ENCODE measurements at regions not wholly inside any gene's neighbourhood (a gene's known extent, or its start where the extent isn't known, plus 50 kb on each side); places are given as distances from the start of the nearest gene placed in this dataset.
"Not testable (repeated sequence)": the region's sequence is repeated elsewhere in the genome, so short reads cannot be mapped to it uniquely, and the experiment has no call there.

DNA sequence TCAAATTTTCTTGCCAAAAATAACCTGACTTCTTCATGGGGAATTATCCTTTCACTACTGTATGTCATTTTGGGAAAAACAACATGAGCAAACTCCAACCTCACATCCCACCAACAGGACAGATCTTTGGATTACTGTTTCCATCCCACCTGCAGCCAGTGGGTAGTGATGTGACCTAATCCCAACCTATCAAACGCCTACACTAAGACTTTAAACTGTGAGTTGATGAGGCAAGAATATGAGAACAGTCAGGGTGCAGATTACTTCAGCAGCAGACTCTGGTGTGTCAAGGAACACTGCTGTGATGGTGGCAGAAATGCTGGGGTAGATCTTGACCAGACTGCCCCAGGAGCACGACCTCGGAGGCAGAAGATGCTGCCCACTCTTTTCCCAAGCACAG, 293.2 kb downstream of the DUSP6 start:
- Histone ChIP-seq H3K36me3 (ENCODE audit: control insufficient read depth in 2 of 2, insufficient read depth in 2 of 2, low read length in 1 of 2) (no peaks in the 10 kb centered on the region), H3K4me1 (ENCODE audit: control insufficient read depth in 2 of 2, insufficient read depth in 2 of 2, low read length in 1 of 2) (no peaks in the 10 kb centered on the region), H3K27me3 (ENCODE audit: control insufficient read depth in 1 of 2, insufficient read depth in 2 of 2, low read length in 2 of 2) (no peaks in the 10 kb centered on the region), H3K27ac (ENCODE audit: low read depth in 2 of 2, low read length in 1 of 2) (no peak overlapping the region), H3K4me3 (ENCODE audit: low read depth in 1 of 2, low read length in 2 of 2) (no peak overlapping the region), H3K9me3 (ENCODE audit: control insufficient read depth in 2 of 2, insufficient read depth in 1 of 2, low read depth in 1 of 2, low read length in 1 of 2) (no peaks in the 10 kb centered on the region)
- 81 to 91% methylated on average over 3 of the region's 3 CpGs for WGBS, 2 donors

GRCh38 chr12:89058402-89058801, 293.9 kb downstream of the DUSP6 start:
- Histone ChIP-seq H3K36me3 (ENCODE audit: control insufficient read depth in 2 of 2, insufficient read depth in 2 of 2, low read length in 1 of 2) (no peaks in the 10 kb centered on the region), H3K27me3 (ENCODE audit: control insufficient read depth in 1 of 2, insufficient read depth in 2 of 2, low read length in 2 of 2) (no peaks in the 10 kb centered on the region), H3K9me3 (ENCODE audit: control insufficient read depth in 2 of 2, insufficient read depth in 1 of 2, low read depth in 1 of 2, low read length in 1 of 2) (no peaks in the 10 kb centered on the region), H3K4me3 (ENCODE audit: low read depth in 1 of 2, low read length in 2 of 2) (no peak overlapping the region), H3K4me1 (ENCODE audit: control insufficient read depth in 2 of 2, insufficient read depth in 2 of 2, low read length in 1 of 2) (no peaks in the 10 kb centered on the region), H3K27ac (ENCODE audit: low read depth in 2 of 2, low read length in 1 of 2) (no peak overlapping the region)

DNA sequence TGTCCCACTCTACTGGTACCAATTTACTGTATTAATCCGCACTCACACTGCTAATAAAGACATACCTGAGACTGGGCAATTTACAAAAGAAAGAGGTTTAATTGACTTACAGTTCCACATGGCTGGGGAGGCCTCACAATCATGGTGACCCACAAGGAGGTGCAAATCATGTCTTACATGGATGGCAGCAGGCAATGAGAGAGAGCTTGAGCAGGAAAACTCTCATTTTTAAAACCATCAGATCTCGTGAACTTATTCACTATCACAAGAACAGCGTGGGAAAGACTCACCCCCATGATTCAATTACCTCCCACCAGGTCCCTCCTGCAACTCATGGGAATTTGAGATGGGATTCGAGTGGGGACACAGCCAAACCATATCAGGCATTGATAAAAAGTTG, 298.5 kb downstream of the DUSP6 start:
- H3K4me1 ChIP-seq (ENCODE audit: control insufficient read depth in 2 of 2, insufficient read depth in 2 of 2, low read length in 1 of 2); H3K27me3 ChIP-seq (ENCODE audit: control insufficient read depth in 1 of 2, insufficient read depth in 2 of 2, low read length in 2 of 2); H3K27ac ChIP-seq (ENCODE audit: low read depth in 2 of 2, low read length in 1 of 2); H3K4me3 ChIP-seq (ENCODE audit: low read depth in 1 of 2, low read length in 2 of 2); H3K36me3 ChIP-seq (ENCODE audit: control insufficient read depth in 2 of 2, insufficient read depth in 2 of 2, low read length in 1 of 2); H3K9me3 ChIP-seq (ENCODE audit: control insufficient read depth in 2 of 2, insufficient read depth in 1 of 2, low read depth in 1 of 2, low read length in 1 of 2): not testable (repeated sequence)
- 85 to 91% methylated on average over 4 of the region's 4 CpGs for WGBS, 2 donors

GRCh38 chr12:89051065-89051677, 301.1 kb downstream of the DUSP6 start:
- H3K9me3 ChIP-seq (ENCODE audit: control insufficient read depth in 2 of 2, insufficient read depth in 1 of 2, low read depth in 1 of 2, low read length in 1 of 2) = no peaks in the 10 kb centered on the region
- H3K4me3 ChIP-seq (ENCODE audit: low read depth in 1 of 2, low read length in 2 of 2) = no peak overlapping the region
- H3K36me3 ChIP-seq (ENCODE audit: control insufficient read depth in 2 of 2, insufficient read depth in 2 of 2, low read length in 1 of 2) = no peaks in the 10 kb centered on the region
- H3K27me3 ChIP-seq (ENCODE audit: control insufficient read depth in 1 of 2, insufficient read depth in 2 of 2, low read length in 2 of 2) = no peaks in the 10 kb centered on the region
- H3K4me1 ChIP-seq (ENCODE audit: control insufficient read depth in 2 of 2, insufficient read depth in 2 of 2, low read length in 1 of 2) = no peaks in the 10 kb centered on the region
- WGBS, 2 donors = 1 to 4% methylated on average over 2 of the region's 2 CpGs
- no peak overlapping the region for H3K27ac ChIP-seq (ENCODE audit: low read depth in 2 of 2, low read length in 1 of 2)

GRCh38 chr12:89047856-89048418, 304.4 kb downstream of the DUSP6 start:
- Histone ChIP-seq H3K4me3 (ENCODE audit: low read depth in 1 of 2, low read length in 2 of 2) (no peak overlapping the region), H3K4me1 (ENCODE audit: control insufficient read depth in 2 of 2, insufficient read depth in 2 of 2, low read length in 1 of 2) (no peaks in the 10 kb centered on the region), H3K9me3 (ENCODE audit: control insufficient read depth in 2 of 2, insufficient read depth in 1 of 2, low read depth in 1 of 2, low read length in 1 of 2) (no peaks in the 10 kb centered on the region), H3K27ac (ENCODE audit: low read depth in 2 of 2, low read length in 1 of 2) (no peak overlapping the region), H3K27me3 (ENCODE audit: control insufficient read depth in 1 of 2, insufficient read depth in 2 of 2, low read length in 2 of 2) (no peaks in the 10 kb centered on the region), H3K36me3 (ENCODE audit: control insufficient read depth in 2 of 2, insufficient read depth in 2 of 2, low read length in 1 of 2) (no peaks in the 10 kb centered on the region)
- WGBS, 2 donors = 96 to 98% methylated on average over 2 of the region's 2 CpGs

DNA sequence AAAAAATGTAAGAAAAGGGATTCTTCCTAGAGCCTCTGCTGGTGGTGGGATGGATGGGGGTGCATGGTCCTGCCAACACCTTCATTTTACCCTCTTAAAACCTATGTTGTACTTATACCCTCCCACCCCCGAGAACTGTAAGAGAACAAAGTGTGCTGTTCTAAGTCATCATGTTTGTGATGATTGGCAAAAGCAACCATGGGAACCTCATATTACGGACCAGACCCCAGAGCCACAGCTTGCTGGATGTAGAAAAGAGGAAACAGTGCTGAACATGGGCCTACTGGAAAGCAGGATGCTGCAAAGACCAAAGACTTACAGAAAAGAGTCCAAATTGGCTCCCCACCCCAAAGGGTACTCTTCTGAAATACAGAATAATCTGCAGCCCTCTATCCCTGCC, 311.2 kb downstream of the DUSP6 start:
- Histone ChIP-seq H3K4me3 (ENCODE audit: low read depth in 1 of 2, low read length in 2 of 2) (no peak overlapping the region), H3K27ac (ENCODE audit: low read depth in 2 of 2, low read length in 1 of 2) (no peak overlapping the region), H3K27me3 (ENCODE audit: control insufficient read depth in 1 of 2, insufficient read depth in 2 of 2, low read length in 2 of 2) (no peaks in the 10 kb centered on the region), H3K36me3 (ENCODE audit: control insufficient read depth in 2 of 2, insufficient read depth in 2 of 2, low read length in 1 of 2) (no peaks in the 10 kb centered on the region), H3K4me1 (ENCODE audit: control insufficient read depth in 2 of 2, insufficient read depth in 2 of 2, low read length in 1 of 2) (peaks cover 0 to 3% of the 10 kb centered on the region in 2 donors), H3K9me3 (ENCODE audit: control insufficient read depth in 2 of 2, insufficient read depth in 1 of 2, low read depth in 1 of 2, low read length in 1 of 2) (no peaks in the 10 kb centered on the region)
- 87 to 89% methylated on average over 2 of the region's 2 CpGs for WGBS, 2 donors

- Histone ChIP-seq H3K27ac (ENCODE audit: low read depth in 2 of 2, low read length in 1 of 2) (peak overlapping the region in 1 of 2 donors; percentile 15), H3K36me3 (ENCODE audit: control insufficient read depth in 2 of 2, insufficient read depth in 2 of 2, low read length in 1 of 2) (no peaks in the 10 kb centered on the region), H3K9me3 (ENCODE audit: control insufficient read depth in 2 of 2, insufficient read depth in 1 of 2, low read depth in 1 of 2, low read length in 1 of 2) (no peaks in the 10 kb centered on the region), H3K4me3 (ENCODE audit: low read depth in 1 of 2, low read length in 2 of 2) (no peak overlapping the region), H3K27me3 (ENCODE audit: control insufficient read depth in 1 of 2, insufficient read depth in 2 of 2, low read length in 2 of 2) (no peaks in the 10 kb centered on the region), H3K4me1 (ENCODE audit: control insufficient read depth in 2 of 2, insufficient read depth in 2 of 2, low read length in 1 of 2) (peaks cover 0 to 3% of the 10 kb centered on the region in 2 donors)
- 66 to 77% methylated on average over 10 of the region's 10 CpGs for WGBS, 2 donors
Observed at GRCh38 chr12:89040146-89040964, 311.9 kb downstream of the DUSP6 start.

DNA sequence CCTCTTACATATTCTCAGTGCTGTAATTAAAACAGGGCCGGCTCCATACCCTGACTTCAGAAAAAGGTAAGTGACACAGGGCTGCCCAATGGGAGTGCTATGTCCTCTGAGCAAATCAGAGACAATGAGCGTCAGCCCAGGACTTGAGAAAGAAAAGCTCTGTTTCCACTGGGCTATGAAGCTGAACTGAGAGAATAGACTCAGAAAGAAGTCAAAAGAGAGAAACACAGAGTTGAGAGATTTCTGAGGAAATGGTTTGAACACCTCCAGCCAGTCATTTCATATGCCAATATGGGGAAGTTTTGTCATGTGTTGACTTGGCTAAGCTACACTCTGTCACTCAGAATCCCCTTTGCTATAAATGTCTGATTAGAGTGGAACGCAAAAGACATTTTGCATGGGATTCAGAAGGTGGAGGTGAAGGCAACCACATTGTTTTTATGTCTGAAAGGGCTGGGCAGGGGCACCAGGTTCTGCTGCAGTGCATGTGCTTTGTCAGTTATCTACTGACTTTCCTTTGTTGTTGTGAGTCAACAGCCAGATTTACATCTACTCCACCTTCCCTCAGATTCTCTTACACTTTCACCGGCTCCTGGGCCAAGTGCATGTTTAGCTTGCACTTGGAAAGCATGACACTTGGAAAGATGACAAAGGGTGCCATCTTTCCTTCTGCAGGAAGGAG, 313.3 kb downstream of the DUSP6 start:
- Histone ChIP-seq H3K36me3 (ENCODE audit: control insufficient read depth in 2 of 2, insufficient read depth in 2 of 2, low read length in 1 of 2) (no peaks in the 10 kb centered on the region), H3K4me1 (ENCODE audit: control insufficient read depth in 2 of 2, insufficient read depth in 2 of 2, low read length in 1 of 2) (peaks cover 0 to 3% of the 10 kb centered on the region in 2 donors), H3K9me3 (ENCODE audit: control insufficient read depth in 2 of 2, insufficient read depth in 1 of 2, low read depth in 1 of 2, low read length in 1 of 2) (no peaks in the 10 kb centered on the region), H3K27ac (ENCODE audit: low read depth in 2 of 2, low read length in 1 of 2) (no peak overlapping the region), H3K27me3 (ENCODE audit: control insufficient read depth in 1 of 2, insufficient read depth in 2 of 2, low read length in 2 of 2) (no peaks in the 10 kb centered on the region), H3K4me3 (ENCODE audit: low read depth in 1 of 2, low read length in 2 of 2) (no peak overlapping the region)
- WGBS, 2 donors = 80 to 82% methylated on average over 4 of the region's 4 CpGs

DNA sequence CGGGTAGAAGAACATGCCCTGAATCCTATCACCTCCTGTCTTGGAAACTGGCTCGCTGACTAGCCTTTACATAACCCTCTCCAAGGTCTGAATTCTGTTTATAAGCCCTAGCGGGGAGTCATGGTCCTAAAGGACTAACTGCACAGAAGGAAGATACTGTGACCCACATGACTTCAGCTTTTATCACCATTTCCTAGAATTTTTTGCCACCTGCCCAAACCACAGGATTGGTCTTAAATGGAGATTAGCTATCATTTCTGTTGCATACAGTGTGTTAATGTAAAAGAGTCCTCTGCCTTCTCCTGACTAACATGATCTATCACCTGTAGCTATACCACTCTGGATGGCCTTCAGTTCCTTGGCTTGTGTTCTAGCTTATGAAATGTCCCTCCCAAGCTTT, 319.2 kb downstream of the DUSP6 start:
- 85 to 89% methylated on average over 3 of the region's 3 CpGs for WGBS, 2 donors

More for the DNA sequence above, 319.2 kb downstream of the DUSP6 start:
- no peaks in the 10 kb centered on the region for H3K36me3 ChIP-seq (ENCODE audit: control insufficient read depth in 2 of 2, insufficient read depth in 2 of 2, low read length in 1 of 2)
- no peak overlapping the region for H3K4me3 ChIP-seq (ENCODE audit: low read depth in 1 of 2, low read length in 2 of 2)
- no peaks in the 10 kb centered on the region for H3K27me3 ChIP-seq (ENCODE audit: control insufficient read depth in 1 of 2, insufficient read depth in 2 of 2, low read length in 2 of 2)
- no peaks in the 10 kb centered on the region for H3K4me1 ChIP-seq (ENCODE audit: control insufficient read depth in 2 of 2, insufficient read depth in 2 of 2, low read length in 1 of 2)
- H3K9me3 ChIP-seq (ENCODE audit: control insufficient read depth in 2 of 2, insufficient read depth in 1 of 2, low read depth in 1 of 2, low read length in 1 of 2) = no peaks in the 10 kb centered on the region
- H3K27ac ChIP-seq (ENCODE audit: low read depth in 2 of 2, low read length in 1 of 2) = no peak overlapping the region
